Smooth muscle cell (in vitro differentiated cells): ENCODE measurements at regions not wholly inside any gene's neighbourhood (a gene's known extent, or its start where the extent isn't known, plus 50 kb on each side); places are given as distances from the start of the nearest gene placed in this dataset.
A peak's percentile ranks its signal among the peaks of the same experiment; 100 is the strongest.

Experiments used
- DNase-seq: peaks from one replicate; lab custom pipeline; 2025; ENCODE audit not compliant: unreplicated experiment; lab: John Stamatoyannopoulos, UW
- H2AFZ ChIP-seq: fragments of 200-600 bp; sonication (generic); 2 replicates; pipeline ENCODE4 v1.6.0; 2016; ENCODE audit warnings: antibody characterized with exemption, low read depth, mild to moderate bottlenecking
- H3F3A ChIP-seq: fragments of 200-600 bp; sonication (generic); 2 replicates; pipeline ENCODE4 v1.6.0; 2017; ENCODE audit warnings: antibody characterized with exemption, low read depth
- H3K27ac ChIP-seq: fragments of 200-600 bp; sonication (generic); 2 replicates; pipeline ENCODE4 v1.5.1; 2016; ENCODE audit warnings: low read depth, mild to moderate bottlenecking
- H3K27me3 ChIP-seq: fragments of 200-600 bp; sonication (generic); 2 replicates; pipeline ENCODE4 v1.6.1; 2016; ENCODE audit warnings: low read depth, mild to moderate bottlenecking
- H3K36me3 ChIP-seq: fragments of 200-600 bp; sonication (generic); 2 replicates; pipeline ENCODE4 v1.5.1; 2016; ENCODE audit warnings: low read depth
- H3K4me1 ChIP-seq: fragments of 200-600 bp; sonication (generic); 2 replicates; pipeline ENCODE4 v1.5.1; 2016; ENCODE audit warnings: low read depth
- H3K4me2 ChIP-seq: fragments of 200-600 bp; sonication (generic); 2 replicates; pipeline ENCODE4 v1.6.0; 2016; ENCODE audit warnings: mild to moderate bottlenecking
- H3K4me3 ChIP-seq: fragments of 200-600 bp; sonication (generic); 2 replicates; pipeline ENCODE4 v1.5.1; 2016; ENCODE audit warnings: mild to moderate bottlenecking
- H3K79me2 ChIP-seq: fragments of 200-600 bp; sonication (generic); 2 replicates; pipeline ENCODE4 v1.6.0; 2016; ENCODE audit warnings: low read depth, mild to moderate bottlenecking
- H3K9ac ChIP-seq: fragments of 200-600 bp; sonication (generic); 2 replicates; pipeline ENCODE4 v1.6.0; 2016; ENCODE audit warnings: low read depth
- H3K9me3 ChIP-seq: fragments of 200-600 bp; sonication (generic); replicated peaks from 2 replicates; pipeline ENCODE4 v1.5.1; 2016; ENCODE audit warnings: low read depth
- H4K20me1 ChIP-seq: fragments of 200-600 bp; sonication (generic); 2 replicates; pipeline ENCODE4 v1.6.0; 2016; ENCODE audit warnings: low read depth
- CTCF ChIP-seq: fragments of 200-600 bp; sonication (generic); IDR thresholded peaks from 2 replicates; pipeline ENCODE4 v1.5.1; 2017; ENCODE audit warnings: borderline replicate concordance, mild to moderate bottlenecking, antibody characterized with exemption; ENCODE audit not compliant: insufficient read depth, poor library complexity, severe bottlenecking
- WGBS: methylation state at CpG from one replicate; pipeline ENCODE4 v1.1.7; 2016; ENCODE audit warnings: low lambda C conversion rate; 5-methylcytosine and 5-hydroxymethylcytosine counted together

GRCh38 chr14:34237081-34237480, 225.0 kb downstream of the SPTSSA start:
- Histone ChIP-seq H3K4me3 (no peak overlapping the region), H3K9ac (no peak overlapping the region), H2AFZ (no peak overlapping the region), H3K4me1 (no peaks in the 10 kb centered on the region), H4K20me1 (no peaks in the 10 kb centered on the region), H3K36me3 (no peaks in the 10 kb centered on the region), H3K9me3 (no peaks in the 10 kb centered on the region), H3K27ac (no peak overlapping the region), H3K27me3 (no peaks in the 10 kb centered on the region), H3K4me2 (no peak overlapping the region), H3F3A (no peaks in the 10 kb centered on the region), H3K79me2 (no peaks in the 10 kb centered on the region)
- TF ChIP-seq CTCF: no peak
- 68% methylated on average over 1 of the region's 1 CpG for WGBS
- no peak for DNase-seq

GRCh38 chr14:34235643-34236300, 226.3 kb downstream of the SPTSSA start:
- no peak for DNase-seq
- Histone ChIP-seq H3K27me3 (no peaks in the 10 kb centered on the region), H3F3A (no peaks in the 10 kb centered on the region), H2AFZ (peak overlapping the region; percentile 29), H3K27ac (no peak overlapping the region), H3K79me2 (no peaks in the 10 kb centered on the region), H3K4me2 (peak overlapping the region; percentile 25), H3K4me1 (no peaks in the 10 kb centered on the region), H3K4me3 (no peak overlapping the region), H3K9me3 (no peaks in the 10 kb centered on the region), H3K9ac (no peak overlapping the region), H4K20me1 (no peaks in the 10 kb centered on the region), H3K36me3 (no peaks in the 10 kb centered on the region)
- no peak for TF ChIP-seq CTCF
- WGBS: 58% methylated on average over 5 of the region's 5 CpGs

GRCh38 chr14:34234258-34234657, 227.8 kb downstream of the SPTSSA start:
- H3K27me3 ChIP-seq: no peaks in the 10 kb centered on the region
- no peak overlapping the region for H3K4me2 ChIP-seq
- no peak for TF ChIP-seq CTCF
- no peak for DNase-seq
- no peak overlapping the region for H3K27ac ChIP-seq
- no peaks in the 10 kb centered on the region for H3K79me2 ChIP-seq
- no peak overlapping the region for H3K4me3 ChIP-seq
- H3K9ac ChIP-seq: no peak overlapping the region
- WGBS: 100% methylated on average over 2 of the region's 2 CpGs
- no peaks in the 10 kb centered on the region for H3F3A ChIP-seq
- no peak overlapping the region for H2AFZ ChIP-seq
- no peaks in the 10 kb centered on the region for H3K36me3 ChIP-seq
- H3K4me1 ChIP-seq: no peaks in the 10 kb centered on the region
- H4K20me1 ChIP-seq: no peaks in the 10 kb centered on the region
- H3K9me3 ChIP-seq: no peaks in the 10 kb centered on the region

GRCh38 chr14:34233619-34234018, 228.4 kb downstream of the SPTSSA start:
- H3K27ac ChIP-seq: no peak overlapping the region
- H2AFZ ChIP-seq: no peak overlapping the region
- no peaks in the 10 kb centered on the region for H3K36me3 ChIP-seq
- WGBS: 100% methylated on average over 1 of the region's 1 CpG
- TF ChIP-seq CTCF: no peak
- H3F3A ChIP-seq: no peaks in the 10 kb centered on the region
- H3K27me3 ChIP-seq: no peaks in the 10 kb centered on the region
- no peaks in the 10 kb centered on the region for H4K20me1 ChIP-seq
- no peak overlapping the region for H3K9ac ChIP-seq
- H3K4me3 ChIP-seq: no peak overlapping the region
- no peak for DNase-seq
- no peaks in the 10 kb centered on the region for H3K79me2 ChIP-seq
- H3K4me2 ChIP-seq: no peak overlapping the region
- H3K4me1 ChIP-seq: no peaks in the 10 kb centered on the region
- H3K9me3 ChIP-seq: no peaks in the 10 kb centered on the region
